ENCODE measurements at regions not wholly inside any gene's neighbourhood (a gene's known extent, or its start where the extent isn't known, plus 50 kb on each side); places are given as distances from the start of the nearest gene placed in this dataset.

GRCh38 chr3:166187237-166187636 is 350.0 kb upstream of the BCHE start:
- Histone ChIP-seq H3K27me3 (ENCODE audit: control insufficient read depth, insufficient read depth, low read length, poor library complexity, severe bottlenecking) (no peaks in the 10 kb centered on the region), H3K9me3 (ENCODE audit: control insufficient read depth, low read length) (no peaks in the 10 kb centered on the region), H3K4me3 (ENCODE audit: insufficient read depth, low read depth, low read length) (no peak overlapping the region), H3K27ac (ENCODE audit: insufficient read depth, low read depth, low read length, poor library complexity, severe bottlenecking) (no peak overlapping the region), H3K36me3 (ENCODE audit: control insufficient read depth, insufficient read depth, low read length) (no peaks in the 10 kb centered on the region), H3K4me1 (ENCODE audit: control insufficient read depth, insufficient read depth, low read length) (peaks cover 7% of the 10 kb centered on the region)
- WGBS, 2 experiments, result 77 to 83% methylated on average over 1 of the region's 1 CpG

- Histone ChIP-seq H3K4me1 (ENCODE audit: control insufficient read depth, insufficient read depth, low read length) (peaks cover 7% of the 10 kb centered on the region), H3K27me3 (ENCODE audit: control insufficient read depth, insufficient read depth, low read length, poor library complexity, severe bottlenecking) (no peaks in the 10 kb centered on the region), H3K36me3 (ENCODE audit: control insufficient read depth, insufficient read depth, low read length) (no peaks in the 10 kb centered on the region), H3K9me3 (ENCODE audit: control insufficient read depth, low read length) (no peaks in the 10 kb centered on the region), H3K4me3 (ENCODE audit: insufficient read depth, low read depth, low read length) (no peak overlapping the region), H3K27ac (ENCODE audit: insufficient read depth, low read depth, low read length, poor library complexity, severe bottlenecking) (no peak overlapping the region)
Measured at GRCh38 chr3:166186003-166186402, 348.8 kb upstream of the BCHE start.

GRCh38 chr3:166177130-166177529 is 339.9 kb upstream of the BCHE start:
- no peaks in the 10 kb centered on the region for H3K27me3 ChIP-seq (ENCODE audit: control insufficient read depth, insufficient read depth, low read length, poor library complexity, severe bottlenecking)
- no peaks in the 10 kb centered on the region for H3K9me3 ChIP-seq (ENCODE audit: control insufficient read depth, low read length)
- WGBS, 2 experiments, result 94 to 98% methylated on average over 1 of the region's 1 CpG
- H3K27ac ChIP-seq (ENCODE audit: insufficient read depth, low read depth, low read length, poor library complexity, severe bottlenecking), result no peak overlapping the region
- no peaks in the 10 kb centered on the region for H3K4me1 ChIP-seq (ENCODE audit: control insufficient read depth, insufficient read depth, low read length)
- H3K4me3 ChIP-seq (ENCODE audit: insufficient read depth, low read depth, low read length), result no peak overlapping the region
- H3K36me3 ChIP-seq (ENCODE audit: control insufficient read depth, insufficient read depth, low read length), result no peaks in the 10 kb centered on the region

- 95 to 100% methylated on average over 2 to 3 of the region's 3 CpGs for WGBS, 2 experiments
- no peaks in the 10 kb centered on the region for H3K36me3 ChIP-seq (ENCODE audit: control insufficient read depth, insufficient read depth, low read length)
- no peak overlapping the region for H3K4me3 ChIP-seq (ENCODE audit: insufficient read depth, low read depth, low read length)
- no peaks in the 10 kb centered on the region for H3K9me3 ChIP-seq (ENCODE audit: control insufficient read depth, low read length)
- no peaks in the 10 kb centered on the region for H3K4me1 ChIP-seq (ENCODE audit: control insufficient read depth, insufficient read depth, low read length)
- no peaks in the 10 kb centered on the region for H3K27me3 ChIP-seq (ENCODE audit: control insufficient read depth, insufficient read depth, low read length, poor library complexity, severe bottlenecking)
- no peak overlapping the region for H3K27ac ChIP-seq (ENCODE audit: insufficient read depth, low read depth, low read length, poor library complexity, severe bottlenecking)
Measured at GRCh38 chr3:166171695-166172094, 334.5 kb upstream of the BCHE start.

GRCh38 chr3:166169681-166170080 is 332.5 kb upstream of the BCHE start:
- Histone ChIP-seq H3K27me3 (ENCODE audit: control insufficient read depth, insufficient read depth, low read length, poor library complexity, severe bottlenecking) (no peaks in the 10 kb centered on the region), H3K4me1 (ENCODE audit: control insufficient read depth, insufficient read depth, low read length) (no peaks in the 10 kb centered on the region), H3K27ac (ENCODE audit: insufficient read depth, low read depth, low read length, poor library complexity, severe bottlenecking) (no peak overlapping the region), H3K4me3 (ENCODE audit: insufficient read depth, low read depth, low read length) (no peak overlapping the region), H3K9me3 (ENCODE audit: control insufficient read depth, low read length) (no peaks in the 10 kb centered on the region), H3K36me3 (ENCODE audit: control insufficient read depth, insufficient read depth, low read length) (no peaks in the 10 kb centered on the region)
- 82 to 100% methylated on average over 1 of the region's 1 CpG for WGBS, 2 experiments

GRCh38 chr3:166127969-166128368 is 290.7 kb upstream of the BCHE start:
- WGBS, 2 experiments, result 100% methylated on average over 1 of the region's 1 CpG; no CpG with 5 or more reads in 1 of the 2 experiments
- Histone ChIP-seq H3K4me3 (ENCODE audit: insufficient read depth, low read depth, low read length) (no peak overlapping the region), H3K27ac (ENCODE audit: insufficient read depth, low read depth, low read length, poor library complexity, severe bottlenecking) (no peak overlapping the region), H3K4me1 (ENCODE audit: control insufficient read depth, insufficient read depth, low read length) (no peaks in the 10 kb centered on the region), H3K27me3 (ENCODE audit: control insufficient read depth, insufficient read depth, low read length, poor library complexity, severe bottlenecking) (no peaks in the 10 kb centered on the region), H3K9me3 (ENCODE audit: control insufficient read depth, low read length) (no peaks in the 10 kb centered on the region), H3K36me3 (ENCODE audit: control insufficient read depth, insufficient read depth, low read length) (no peaks in the 10 kb centered on the region)

GRCh38 chr3:166125179-166125578 is 288.0 kb upstream of the BCHE start:
- no peaks in the 10 kb centered on the region for H3K9me3 ChIP-seq (ENCODE audit: control insufficient read depth, low read length)

GRCh38 chr3:166123576-166123975 is 286.4 kb upstream of the BCHE start:
- no peaks in the 10 kb centered on the region for H3K4me1 ChIP-seq (ENCODE audit: control insufficient read depth, insufficient read depth, low read length)
- H3K36me3 ChIP-seq (ENCODE audit: control insufficient read depth, insufficient read depth, low read length), result no peaks in the 10 kb centered on the region
- no peak overlapping the region for H3K27ac ChIP-seq (ENCODE audit: insufficient read depth, low read depth, low read length, poor library complexity, severe bottlenecking)
- H3K27me3 ChIP-seq (ENCODE audit: control insufficient read depth, insufficient read depth, low read length, poor library complexity, severe bottlenecking), result no peaks in the 10 kb centered on the region
- H3K4me3 ChIP-seq (ENCODE audit: insufficient read depth, low read depth, low read length), result no peak overlapping the region
- H3K9me3 ChIP-seq (ENCODE audit: control insufficient read depth, low read length), result peaks cover 1% of the 10 kb centered on the region

More at GRCh38 chr3:166125179-166125578, 288.0 kb upstream of the BCHE start:
- Histone ChIP-seq H3K36me3 (ENCODE audit: control insufficient read depth, insufficient read depth, low read length) (no peaks in the 10 kb centered on the region), H3K27ac (ENCODE audit: insufficient read depth, low read depth, low read length, poor library complexity, severe bottlenecking) (no peak overlapping the region), H3K4me3 (ENCODE audit: insufficient read depth, low read depth, low read length) (no peak overlapping the region), H3K27me3 (ENCODE audit: control insufficient read depth, insufficient read depth, low read length, poor library complexity, severe bottlenecking) (no peaks in the 10 kb centered on the region), H3K4me1 (ENCODE audit: control insufficient read depth, insufficient read depth, low read length) (no peaks in the 10 kb centered on the region)
- 83 to 93% methylated on average over 2 of the region's 2 CpGs for WGBS, 2 experiments

GRCh38 chr3:166123088-166123487 is 285.9 kb upstream of the BCHE start:
- Histone ChIP-seq H3K27ac (ENCODE audit: insufficient read depth, low read depth, low read length, poor library complexity, severe bottlenecking) (no peak overlapping the region), H3K27me3 (ENCODE audit: control insufficient read depth, insufficient read depth, low read length, poor library complexity, severe bottlenecking) (no peaks in the 10 kb centered on the region), H3K4me3 (ENCODE audit: insufficient read depth, low read depth, low read length) (no peak overlapping the region), H3K36me3 (ENCODE audit: control insufficient read depth, insufficient read depth, low read length) (no peaks in the 10 kb centered on the region), H3K9me3 (ENCODE audit: control insufficient read depth, low read length) (peaks cover 3% of the 10 kb centered on the region), H3K4me1 (ENCODE audit: control insufficient read depth, insufficient read depth, low read length) (no peaks in the 10 kb centered on the region)

- Histone ChIP-seq H3K27ac (ENCODE audit: insufficient read depth, low read depth, low read length, poor library complexity, severe bottlenecking) (no peak overlapping the region), H3K4me3 (ENCODE audit: insufficient read depth, low read depth, low read length) (no peak overlapping the region), H3K27me3 (ENCODE audit: control insufficient read depth, insufficient read depth, low read length, poor library complexity, severe bottlenecking) (no peaks in the 10 kb centered on the region), H3K9me3 (ENCODE audit: control insufficient read depth, low read length) (peaks cover 3% of the 10 kb centered on the region), H3K36me3 (ENCODE audit: control insufficient read depth, insufficient read depth, low read length) (no peaks in the 10 kb centered on the region), H3K4me1 (ENCODE audit: control insufficient read depth, insufficient read depth, low read length) (no peaks in the 10 kb centered on the region)
- WGBS, 2 experiments, result 84 to 93% methylated on average over 2 of the region's 2 CpGs
Measured at GRCh38 chr3:166118049-166118448, 280.8 kb upstream of the BCHE start.

GRCh38 chr3:166114448-166114847 is 277.2 kb upstream of the BCHE start:
- no peaks in the 10 kb centered on the region for H3K4me1 ChIP-seq (ENCODE audit: control insufficient read depth, insufficient read depth, low read length)
- no peaks in the 10 kb centered on the region for H3K36me3 ChIP-seq (ENCODE audit: control insufficient read depth, insufficient read depth, low read length)
- no peak overlapping the region for H3K4me3 ChIP-seq (ENCODE audit: insufficient read depth, low read depth, low read length)
- no peaks in the 10 kb centered on the region for H3K27me3 ChIP-seq (ENCODE audit: control insufficient read depth, insufficient read depth, low read length, poor library complexity, severe bottlenecking)
- H3K9me3 ChIP-seq (ENCODE audit: control insufficient read depth, low read length), result peaks cover 3% of the 10 kb centered on the region
- no peak overlapping the region for H3K27ac ChIP-seq (ENCODE audit: insufficient read depth, low read depth, low read length, poor library complexity, severe bottlenecking)

Measured in ectodermal cell (in vitro differentiated cells).